Stimulated activated naive CD8-positive, alpha-beta T cell treated with anti-CD3 and anti-CD28 coated beads, Interleukin-15, Interleukin-2, amounts not matched to agents 100 ng/mL and 50 ng/mL, for 24 hours (primary cell): ENCODE measurements at regions not wholly inside any gene's neighbourhood (a gene's known extent, or its start where the extent isn't known, plus 50 kb on each side); places are given as distances from the start of the nearest gene placed in this dataset.

Experiments
- H3K27ac Mint-ChIP-seq: one replicate; pipeline ENCODE4 v1.8.0; 2021; ENCODE audit warnings: mild to moderate bottlenecking, mixed read lengths
- H3K27me3 Mint-ChIP-seq: one replicate; pipeline ENCODE4 v1.8.0; 2021; ENCODE audit warnings: mixed read lengths
- H3K36me3 Mint-ChIP-seq: one replicate; pipeline ENCODE4 v1.8.0; 2021; ENCODE audit warnings: low read depth, mixed read lengths
- H3K4me1 Mint-ChIP-seq: one replicate; pipeline ENCODE4 v1.8.0; 2021; ENCODE audit warnings: low read depth, mixed read lengths
- H3K4me3 Mint-ChIP-seq: one replicate; pipeline ENCODE4 v1.8.0; 2021; ENCODE audit warnings: mild to moderate bottlenecking, mixed read lengths
- H3K9me3 Mint-ChIP-seq: one replicate; pipeline ENCODE4 v1.8.0; 2021; ENCODE audit warnings: mixed read lengths

- H3K4me3 Mint-ChIP-seq = no peak overlapping the region
- H3K4me1 Mint-ChIP-seq = no peaks in the 10 kb centered on the region
- H3K27me3 Mint-ChIP-seq = peaks cover 23% of the 10 kb centered on the region
- H3K27ac Mint-ChIP-seq = no peak overlapping the region
- H3K9me3 Mint-ChIP-seq = no peaks in the 10 kb centered on the region
- H3K36me3 Mint-ChIP-seq = no peaks in the 10 kb centered on the region
Observed at GRCh38 chr2:10964052-10964790, 52.5 kb downstream of the KCNF1 start.

- Mint-ChIP-seq H3K4me3 (no peak overlapping the region), H3K9me3 (no peaks in the 10 kb centered on the region), H3K27ac (no peak overlapping the region), H3K4me1 (no peaks in the 10 kb centered on the region), H3K36me3 (no peaks in the 10 kb centered on the region), H3K27me3 (peaks cover 32% of the 10 kb centered on the region)
Observed at GRCh38 chr2:10965241-10965843, 53.6 kb downstream of the KCNF1 start.

GRCh38 chr2:10966056-10966455 is 54.3 kb downstream of the KCNF1 start:
- H3K36me3 Mint-ChIP-seq = no peaks in the 10 kb centered on the region
- no peaks in the 10 kb centered on the region for H3K9me3 Mint-ChIP-seq
- H3K27ac Mint-ChIP-seq = no peak overlapping the region
- no peak overlapping the region for H3K4me3 Mint-ChIP-seq
- peaks cover 32% of the 10 kb centered on the region for H3K27me3 Mint-ChIP-seq
- H3K4me1 Mint-ChIP-seq = no peaks in the 10 kb centered on the region

- H3K9me3 Mint-ChIP-seq = no peaks in the 10 kb centered on the region
- no peaks in the 10 kb centered on the region for H3K4me1 Mint-ChIP-seq
- peaks cover 32% of the 10 kb centered on the region for H3K27me3 Mint-ChIP-seq
- no peak overlapping the region for H3K4me3 Mint-ChIP-seq
- no peaks in the 10 kb centered on the region for H3K36me3 Mint-ChIP-seq
- no peak overlapping the region for H3K27ac Mint-ChIP-seq
Observed at GRCh38 chr2:10966741-10967140, 55.0 kb downstream of the KCNF1 start.

- no peak overlapping the region for H3K27ac Mint-ChIP-seq
- H3K9me3 Mint-ChIP-seq = no peaks in the 10 kb centered on the region
- H3K4me3 Mint-ChIP-seq = no peak overlapping the region
- no peaks in the 10 kb centered on the region for H3K36me3 Mint-ChIP-seq
- no peaks in the 10 kb centered on the region for H3K4me1 Mint-ChIP-seq
- H3K27me3 Mint-ChIP-seq = peaks cover 32% of the 10 kb centered on the region
Observed at GRCh38 chr2:10968176-10968575, 56.4 kb downstream of the KCNF1 start.

GRCh38 chr2:10970666-10971065 is 58.9 kb downstream of the KCNF1 start:
- Mint-ChIP-seq H3K36me3 (no peaks in the 10 kb centered on the region), H3K27me3 (peaks cover 19% of the 10 kb centered on the region), H3K27ac (no peak overlapping the region)

GRCh38 chr2:10971161-10971887 is 59.6 kb downstream of the KCNF1 start:
- Mint-ChIP-seq H3K27ac (no peak overlapping the region), H3K9me3 (no peaks in the 10 kb centered on the region), H3K36me3 (no peaks in the 10 kb centered on the region), H3K27me3 (peaks cover 24% of the 10 kb centered on the region), H3K4me1 (no peaks in the 10 kb centered on the region), H3K4me3 (no peak overlapping the region)

More at GRCh38 chr2:10970666-10971065, 58.9 kb downstream of the KCNF1 start:
- no peaks in the 10 kb centered on the region for H3K9me3 Mint-ChIP-seq
- H3K4me3 Mint-ChIP-seq = no peak overlapping the region
- no peaks in the 10 kb centered on the region for H3K4me1 Mint-ChIP-seq

GRCh38 chr2:10971888-10972260 is 60.1 kb downstream of the KCNF1 start:
- Mint-ChIP-seq H3K9me3 (no peaks in the 10 kb centered on the region), H3K27me3 (peaks cover 25% of the 10 kb centered on the region)

GRCh38 chr2:10972683-10973433 is 61.1 kb downstream of the KCNF1 start:
- Mint-ChIP-seq H3K4me1 (peaks cover 5% of the 10 kb centered on the region), H3K27ac (no peak overlapping the region), H3K4me3 (no peak overlapping the region), H3K27me3 (peaks cover 29% of the 10 kb centered on the region), H3K36me3 (no peaks in the 10 kb centered on the region), H3K9me3 (no peaks in the 10 kb centered on the region)

More at GRCh38 chr2:10971888-10972260, 60.1 kb downstream of the KCNF1 start:
- Mint-ChIP-seq H3K36me3 (no peaks in the 10 kb centered on the region), H3K27ac (no peak overlapping the region), H3K4me3 (no peak overlapping the region), H3K4me1 (peaks cover 1% of the 10 kb centered on the region)

GRCh38 chr2:10973766-10974165 is 62.0 kb downstream of the KCNF1 start:
- Mint-ChIP-seq H3K9me3 (no peaks in the 10 kb centered on the region), H3K36me3 (no peaks in the 10 kb centered on the region), H3K27me3 (peaks cover 29% of the 10 kb centered on the region), H3K27ac (no peak overlapping the region), H3K4me1 (peaks cover 5% of the 10 kb centered on the region), H3K4me3 (no peak overlapping the region)

- Mint-ChIP-seq H3K27me3 (peaks cover 16% of the 10 kb centered on the region), H3K4me1 (peaks cover 5% of the 10 kb centered on the region), H3K9me3 (no peaks in the 10 kb centered on the region), H3K27ac (peak overlapping the region; percentile 68), H3K36me3 (no peaks in the 10 kb centered on the region), H3K4me3 (no peak overlapping the region)
Observed at GRCh38 chr2:10977003-10977402, 65.3 kb downstream of the KCNF1 start.

GRCh38 chr2:10977621-10978020 is 65.9 kb downstream of the KCNF1 start:
- Mint-ChIP-seq H3K4me1 (peaks cover 5% of the 10 kb centered on the region), H3K27me3 (peaks cover 16% of the 10 kb centered on the region), H3K27ac (no peak overlapping the region), H3K36me3 (no peaks in the 10 kb centered on the region), H3K4me3 (no peak overlapping the region), H3K9me3 (no peaks in the 10 kb centered on the region)

- Mint-ChIP-seq H3K27me3 (peaks cover 16% of the 10 kb centered on the region), H3K36me3 (no peaks in the 10 kb centered on the region), H3K27ac (no peak overlapping the region), H3K9me3 (no peaks in the 10 kb centered on the region), H3K4me3 (no peak overlapping the region), H3K4me1 (peaks cover 5% of the 10 kb centered on the region)
Observed at GRCh38 chr2:10978090-10978670, 66.4 kb downstream of the KCNF1 start.

GRCh38 chr2:10980071-10980470 is 68.3 kb downstream of the KCNF1 start:
- Mint-ChIP-seq H3K4me3 (no peak overlapping the region), H3K27ac (no peak overlapping the region), H3K27me3 (peaks cover 11% of the 10 kb centered on the region), H3K36me3 (no peaks in the 10 kb centered on the region), H3K9me3 (no peaks in the 10 kb centered on the region), H3K4me1 (peaks cover 5% of the 10 kb centered on the region)
